ENCODE measurements at regions not wholly inside any gene's neighbourhood (a gene's known extent, or its start where the extent isn't known, plus 50 kb on each side); places are given as distances from the start of the nearest gene placed in this dataset.

DNA sequence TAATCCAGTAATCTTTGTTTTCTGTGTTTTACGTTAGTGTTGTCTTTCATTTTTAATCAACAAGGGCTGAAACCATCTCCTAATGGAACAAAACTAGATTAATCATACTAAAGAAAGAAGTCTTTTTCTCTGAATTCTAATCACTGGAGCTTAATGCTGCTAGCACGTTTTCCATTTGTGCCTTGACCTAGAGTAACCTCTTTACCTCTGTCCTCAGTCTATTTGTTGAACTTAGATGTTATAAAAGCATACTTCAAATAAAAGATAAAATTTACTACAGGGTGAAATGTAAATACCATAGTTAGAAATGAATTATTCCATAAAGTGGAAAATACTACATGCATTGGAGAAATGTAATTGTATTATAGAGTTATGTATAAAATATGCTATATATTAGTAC is 207.1 kb downstream of the NKX6-1 start:
- TF ChIP-seq EZH2 (IDR thresholded peaks at IDR 0.05) = no peak
- no peak for TF ChIP-seq POLR2AphosphoS5 (IDR thresholded peaks at IDR 0.05; ENCODE audit: borderline replicate concordance, low read depth, low read length)
- no peak for TF ChIP-seq FOXP2 (optimal IDR thresholded peaks at IDR 0.05; ENCODE audit: control extremely low read depth, extremely low read length, insufficient read depth)
